ENCODE measurements at regions not wholly inside any gene's neighbourhood (a gene's known extent, or its start where the extent isn't known, plus 50 kb on each side); places are given as distances from the start of the nearest gene placed in this dataset.

DNA sequence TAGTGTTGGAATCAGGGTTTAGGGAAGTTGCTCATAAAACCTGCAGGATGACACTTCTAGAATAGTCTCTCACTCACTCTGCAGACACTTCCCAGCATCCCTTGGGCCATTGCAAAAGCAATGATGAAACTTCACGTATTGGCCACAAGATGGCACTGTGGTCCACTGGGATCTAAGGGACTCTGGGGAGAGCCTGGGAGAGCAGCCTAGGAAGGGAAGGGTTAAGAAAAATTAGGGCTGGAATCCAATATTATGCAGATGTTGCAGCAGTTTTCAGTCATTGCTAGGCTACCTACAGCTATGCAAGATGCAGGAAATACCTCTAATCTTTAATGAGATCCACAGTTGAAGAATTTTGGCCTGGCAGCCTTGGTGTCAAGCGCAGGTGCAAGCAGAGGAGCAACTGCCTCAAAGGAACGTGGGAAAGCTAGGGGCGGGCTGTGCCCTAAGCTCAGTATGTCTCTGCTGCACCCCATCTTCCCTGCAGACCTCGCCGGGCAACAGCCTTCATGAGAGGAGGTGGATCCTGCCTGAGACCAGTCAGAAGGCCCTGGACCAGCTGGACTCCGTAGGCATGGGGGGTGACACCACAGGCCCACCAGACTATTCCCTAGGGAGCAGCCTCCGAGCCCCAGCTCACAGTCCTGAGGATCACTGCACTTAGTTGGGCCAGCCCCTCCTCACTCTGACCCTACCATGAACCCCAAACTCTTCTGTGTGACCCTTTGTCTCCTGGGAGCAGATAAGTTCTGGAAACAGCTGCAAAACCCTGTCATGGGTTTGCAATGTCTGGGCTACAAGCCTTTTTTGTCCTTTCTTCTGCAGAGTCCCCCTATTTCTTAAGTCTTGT, 127.9 kb upstream of the PRSS58 start:
- DNase-seq = no peak

DNA sequence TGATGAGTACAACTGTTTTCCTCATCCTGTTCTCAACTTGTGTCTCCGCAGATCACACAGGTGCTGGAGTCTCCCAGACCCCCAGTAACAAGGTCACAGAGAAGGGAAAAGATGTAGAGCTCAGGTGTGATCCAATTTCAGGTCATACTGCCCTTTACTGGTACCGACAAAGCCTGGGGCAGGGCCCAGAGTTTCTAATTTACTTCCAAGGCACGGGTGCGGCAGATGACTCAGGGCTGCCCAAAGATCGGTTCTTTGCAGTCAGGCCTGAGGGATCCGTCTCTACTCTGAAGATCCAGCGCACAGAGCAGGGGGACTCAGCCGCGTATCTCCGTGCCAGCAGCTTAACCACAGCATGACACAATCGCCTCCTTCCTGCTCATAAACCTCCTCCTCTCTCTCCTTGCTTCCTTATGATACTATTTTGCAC, 126.7 kb upstream of the PRSS58 start:
- DNase-seq = no peak

DNA sequence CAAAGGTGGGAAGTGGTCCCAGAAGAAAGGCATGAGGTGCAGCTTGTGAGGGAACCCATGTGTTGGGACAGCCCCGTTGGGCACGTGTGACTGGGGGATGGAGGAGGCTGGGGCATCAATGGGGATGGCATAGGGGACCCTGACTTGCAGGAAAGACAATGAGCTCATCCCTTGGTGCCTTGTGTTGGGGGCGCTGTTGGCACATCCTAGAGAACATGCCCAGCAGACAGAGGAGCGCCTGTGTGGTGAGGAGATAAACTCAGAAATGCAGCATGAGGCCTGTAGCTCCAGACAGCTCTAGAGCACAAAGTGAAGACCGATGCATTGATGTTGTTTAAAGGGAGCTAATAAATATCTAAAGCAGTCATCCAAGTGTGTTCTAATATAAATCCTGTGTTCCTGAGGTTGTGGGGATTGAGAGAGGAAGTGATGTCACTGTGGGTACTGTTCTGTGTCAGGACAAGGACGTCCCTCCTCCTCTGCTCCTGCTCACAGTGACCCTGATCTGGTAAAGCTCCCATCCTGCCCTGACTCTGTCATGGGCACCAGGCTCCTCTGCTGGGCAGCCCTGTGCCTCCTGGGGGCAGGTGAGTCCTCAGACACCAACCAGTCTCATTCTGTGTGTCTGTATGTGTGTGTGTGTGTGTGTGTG, 126.1 kb upstream of the PRSS58 start:
- DNase-seq = no peak

DNA sequence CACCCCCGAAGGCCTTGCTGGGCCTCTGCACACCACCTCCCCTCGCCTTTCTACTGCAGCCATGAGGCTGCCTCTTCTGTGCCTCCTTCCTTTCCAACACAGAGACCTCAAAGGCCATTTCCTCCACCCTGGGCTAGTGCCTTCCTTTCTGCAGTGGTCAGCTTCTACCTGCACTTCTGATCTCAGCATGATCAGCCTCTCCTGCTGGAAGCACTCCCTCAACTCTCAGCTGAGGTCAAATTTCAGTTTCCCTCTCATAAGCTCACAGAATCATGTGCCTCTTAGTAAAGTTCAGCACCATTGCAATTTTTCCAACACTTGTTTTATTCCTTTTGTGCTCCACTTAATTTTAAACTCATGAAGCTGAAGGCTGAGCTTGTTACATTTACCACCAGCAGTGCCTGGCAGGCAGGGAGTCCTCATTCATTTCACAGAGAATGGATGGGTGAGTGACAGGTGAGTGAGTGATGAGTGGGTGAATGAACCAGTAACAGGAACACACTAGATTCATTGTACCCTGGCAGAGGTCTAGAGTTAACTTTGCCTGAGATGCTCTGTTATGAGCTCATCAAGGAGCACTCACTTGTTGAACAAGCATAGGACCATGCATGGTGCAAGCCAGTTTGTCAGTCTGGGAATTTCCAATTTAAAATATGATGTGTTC, 124.0 kb upstream of the PRSS58 start:
- no peak for DNase-seq

DNA sequence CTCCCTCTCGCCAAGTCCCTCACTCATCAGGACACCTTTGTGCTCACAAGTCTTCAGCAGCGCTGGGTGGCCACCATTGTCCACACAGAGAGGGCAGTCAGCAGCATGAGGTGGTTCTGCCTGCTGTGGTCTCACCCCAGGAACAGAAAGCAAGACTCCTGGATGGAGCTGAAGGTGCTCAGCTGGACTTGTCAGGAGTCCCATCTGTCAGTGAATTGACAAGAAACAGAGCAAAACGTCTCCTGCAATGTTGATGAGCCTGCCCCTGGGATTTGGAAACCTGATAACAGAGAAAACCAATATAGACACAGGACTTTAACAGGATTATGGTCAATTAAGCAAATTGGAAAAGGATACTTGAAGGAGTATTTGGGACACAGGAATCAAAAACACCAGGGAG, 122.2 kb upstream of the PRSS58 start:
- DNase-seq = no peak

DNA sequence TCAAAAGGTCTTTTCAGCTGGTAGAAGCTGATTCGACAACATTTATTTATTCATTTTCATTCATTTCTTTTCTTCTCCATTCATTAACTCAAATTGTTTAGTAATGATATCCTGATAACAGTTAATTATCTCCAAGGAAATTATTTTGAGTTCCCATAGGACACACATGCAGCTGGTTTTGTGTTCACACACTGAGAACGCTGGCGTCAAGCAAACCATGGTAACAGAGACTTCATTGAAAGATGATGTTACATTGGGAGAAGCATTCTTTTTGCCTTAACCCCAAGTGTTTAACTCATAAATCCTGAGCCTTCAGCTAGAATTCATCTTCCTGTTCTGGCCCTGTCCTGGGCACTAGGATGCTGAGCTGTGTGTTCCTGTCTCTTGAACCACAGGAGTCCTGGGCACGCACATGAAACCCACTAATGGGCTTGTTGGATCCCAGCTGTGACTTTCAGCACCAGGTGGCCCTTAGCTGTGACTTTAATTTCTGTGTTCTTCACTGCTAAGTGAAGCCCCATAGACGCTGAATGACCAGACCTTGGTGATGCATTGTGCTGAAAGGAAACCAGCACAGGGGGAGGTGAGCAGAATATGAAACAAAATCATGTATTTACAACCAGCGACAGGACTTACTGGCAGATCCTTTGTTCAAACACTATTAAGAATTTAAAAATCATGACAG, 121.5 kb upstream of the PRSS58 start:
- DNase-seq = no peak

DNA sequence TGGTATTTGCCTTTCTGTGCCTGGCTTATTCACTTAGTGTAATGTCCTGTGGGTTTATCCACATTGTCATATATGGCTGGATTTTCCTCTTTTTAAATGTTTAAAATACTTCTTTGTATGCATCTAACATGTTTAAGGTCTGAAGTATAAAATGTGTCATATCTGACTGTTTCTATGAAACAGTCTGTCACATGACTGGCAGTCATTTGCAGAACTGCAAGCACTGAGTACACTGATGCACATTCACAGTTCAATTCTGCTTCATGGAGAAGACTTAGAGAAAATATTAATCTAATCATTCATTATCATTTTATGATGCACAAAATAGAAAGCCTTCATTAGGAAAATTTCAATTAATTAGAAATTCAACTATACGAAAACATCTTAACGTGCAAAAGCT, 119.7 kb upstream of the PRSS58 start:
- DNase-seq = no peak

DNA sequence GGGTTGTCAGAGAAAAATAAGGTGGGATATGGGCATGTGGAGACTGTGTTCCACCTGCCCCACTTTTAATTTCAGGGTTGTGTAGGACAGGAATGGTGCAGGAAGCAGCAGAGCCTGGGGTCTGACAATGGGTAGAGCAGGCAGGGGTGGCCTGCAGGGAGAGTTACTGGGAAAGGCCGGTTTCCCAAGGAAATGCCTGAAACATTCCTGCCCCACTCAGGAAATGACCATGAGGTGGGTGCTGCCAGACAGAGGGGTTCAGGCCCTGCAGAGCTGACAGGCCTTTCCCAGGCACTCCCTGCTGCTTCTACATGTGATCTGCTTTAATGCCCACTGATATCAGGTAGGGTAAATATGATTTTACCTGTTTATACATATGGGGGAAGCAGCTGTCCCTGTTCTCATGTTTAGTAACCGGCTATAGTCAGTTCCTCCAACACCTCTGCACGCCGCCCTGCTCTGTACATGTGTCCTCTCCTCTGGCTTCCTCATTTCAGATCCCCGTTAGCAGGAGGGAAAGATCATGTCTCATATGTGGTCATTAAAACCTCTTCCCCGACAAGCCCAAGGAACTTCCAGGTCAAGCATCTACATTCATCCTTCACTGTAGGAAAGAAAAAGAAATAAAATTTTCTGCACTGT, 118.6 kb upstream of the PRSS58 start:
- DNase-seq = no peak

DNA sequence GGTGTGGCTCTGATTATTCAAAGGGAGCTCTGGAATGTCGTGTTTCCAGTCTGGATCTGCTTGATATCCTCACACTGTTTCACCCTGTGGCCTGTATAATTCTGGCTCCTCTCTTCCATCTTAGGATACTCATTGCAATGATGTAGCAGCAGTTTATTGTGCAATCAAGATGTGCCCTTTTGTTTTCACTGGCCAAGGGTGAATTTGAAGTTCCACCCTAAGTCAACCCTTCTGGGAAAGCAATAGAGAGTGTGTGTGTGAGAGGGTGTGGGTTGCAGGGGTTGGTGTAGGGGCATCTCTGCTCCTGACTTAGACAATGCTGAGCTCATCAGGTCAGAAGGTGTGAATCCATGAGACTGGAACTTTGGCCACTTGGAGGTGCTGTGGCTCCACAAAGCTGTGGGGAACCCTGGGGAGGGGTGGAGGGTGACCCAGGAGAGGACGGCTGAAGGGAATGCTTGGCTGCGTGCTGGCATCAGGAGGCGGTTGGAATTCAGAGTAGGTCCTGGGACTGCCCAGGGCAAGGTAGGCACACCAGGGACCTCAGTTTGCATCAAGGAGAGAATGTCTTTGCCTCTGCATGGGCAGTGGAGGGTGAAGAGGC, 118.0 kb upstream of the PRSS58 start:
- no peak for DNase-seq

DNA sequence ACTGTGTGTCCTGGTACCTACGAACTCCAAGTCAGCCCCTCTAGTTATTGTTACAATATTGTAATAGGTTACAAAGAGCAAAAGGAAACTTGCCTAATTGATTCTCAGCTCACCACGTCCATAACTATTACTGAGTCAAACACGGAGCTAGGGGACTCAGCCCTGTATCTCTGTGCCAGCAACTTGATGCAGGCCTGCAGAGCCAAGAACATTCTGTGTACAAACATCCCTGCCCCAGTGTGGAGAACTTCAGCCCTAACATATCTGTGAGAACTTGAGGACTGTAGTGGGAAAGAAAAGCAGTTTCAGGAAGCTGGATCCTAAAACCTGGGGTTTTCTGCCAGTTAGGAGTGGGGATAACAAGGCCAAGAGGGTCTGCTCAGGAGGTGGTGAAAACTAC, 114.9 kb upstream of the PRSS58 start:
- no peak for DNase-seq

DNA sequence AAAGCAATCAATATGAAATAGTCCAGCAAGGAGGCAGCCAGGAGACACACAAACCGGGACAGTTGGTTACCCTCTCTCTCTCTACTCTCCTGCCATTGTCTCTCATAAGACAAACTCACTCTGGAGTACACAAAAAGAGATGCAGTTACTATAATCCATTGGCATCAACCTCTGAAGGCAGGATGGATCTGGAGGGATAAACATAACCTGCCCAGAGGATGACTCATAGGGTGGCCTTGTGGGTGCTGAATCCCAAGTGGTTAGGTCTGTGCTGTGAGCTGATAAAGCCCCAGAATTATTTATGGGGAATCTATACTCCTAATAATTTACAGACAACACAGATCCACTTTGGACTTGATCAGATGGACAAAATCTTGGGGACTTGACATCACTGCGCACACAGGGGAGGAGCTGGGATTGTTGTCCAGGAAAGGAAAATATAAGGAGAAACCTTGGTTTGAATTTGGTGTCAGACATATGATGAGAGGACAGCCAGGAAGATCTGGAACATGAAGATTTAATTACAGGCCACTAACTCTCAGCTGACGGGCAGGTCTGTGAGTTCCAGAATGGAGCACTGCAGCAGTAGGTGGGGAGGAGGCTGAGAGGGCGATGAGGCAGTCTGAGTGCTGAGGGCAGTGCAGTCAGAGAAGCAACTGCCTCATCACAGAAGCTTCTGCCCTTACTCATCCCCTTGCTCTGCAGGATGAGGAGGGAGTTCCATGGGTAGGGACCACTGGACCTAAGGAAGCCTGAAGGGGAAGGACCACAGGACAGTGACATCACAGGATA, 113.9 kb upstream of the PRSS58 start:
- no peak for DNase-seq

DNA sequence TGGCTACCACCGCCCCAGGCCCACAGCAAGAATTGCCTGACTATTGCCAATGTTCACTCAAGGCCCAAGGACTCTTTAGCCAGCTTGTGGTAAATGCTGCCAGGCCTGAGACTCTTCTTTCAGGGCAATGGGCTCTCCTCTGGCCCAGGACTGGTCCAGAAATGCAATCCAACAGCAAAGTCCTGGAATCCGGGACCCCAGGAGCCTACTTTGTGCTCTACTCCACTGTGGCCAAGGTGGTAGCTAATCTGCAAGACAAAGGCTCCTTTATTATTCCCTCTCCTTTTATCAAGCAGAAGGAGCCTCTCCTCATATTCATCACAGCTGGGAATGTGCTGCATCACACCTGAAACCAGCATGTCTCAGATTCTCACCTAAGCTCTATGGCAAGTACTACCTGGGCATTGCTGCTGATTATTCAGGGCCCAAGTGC, 107.6 kb upstream of the PRSS58 start:
- no peak for DNase-seq

DNA sequence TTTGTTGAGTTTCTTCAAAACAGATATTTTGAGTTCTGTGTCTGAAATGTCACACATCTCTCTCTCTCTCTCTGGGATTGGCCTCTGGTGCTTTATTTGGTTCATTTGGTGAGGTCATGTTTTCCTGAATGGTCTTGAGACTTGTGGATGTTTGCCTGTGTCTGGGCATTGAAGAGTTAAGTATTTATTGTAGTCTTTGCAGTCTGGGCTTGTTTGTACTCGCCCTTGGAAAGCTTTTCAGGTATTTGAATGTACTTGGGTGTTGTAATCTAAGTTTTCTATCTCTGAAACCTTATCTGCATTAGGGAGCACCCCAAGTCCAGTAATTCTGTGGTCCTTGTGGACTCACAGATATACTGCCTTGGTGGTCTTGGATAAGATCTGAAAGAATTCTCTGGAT, 106.7 kb upstream of the PRSS58 start:
- no peak for DNase-seq

DNA sequence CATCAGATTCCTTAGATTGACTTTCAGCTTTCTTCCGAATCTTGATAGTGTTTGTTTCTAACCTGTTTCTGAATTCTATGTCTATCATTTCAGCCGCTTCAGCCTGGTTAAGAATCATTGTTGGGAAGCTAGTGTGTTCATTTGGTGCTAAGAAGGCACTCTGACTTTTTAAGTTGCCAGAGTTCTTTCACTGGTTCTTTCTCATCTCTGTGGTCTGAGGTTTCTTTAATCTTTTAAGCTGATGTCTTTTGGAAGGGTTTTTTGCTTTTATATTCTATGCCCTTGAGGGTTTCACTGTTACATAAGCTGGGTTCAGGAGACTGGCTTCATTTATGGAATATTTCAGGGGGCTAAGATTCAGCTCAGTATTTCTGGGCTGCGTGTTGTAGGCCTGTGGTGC, 104.5 kb upstream of the PRSS58 start:
- no peak for DNase-seq

DNA sequence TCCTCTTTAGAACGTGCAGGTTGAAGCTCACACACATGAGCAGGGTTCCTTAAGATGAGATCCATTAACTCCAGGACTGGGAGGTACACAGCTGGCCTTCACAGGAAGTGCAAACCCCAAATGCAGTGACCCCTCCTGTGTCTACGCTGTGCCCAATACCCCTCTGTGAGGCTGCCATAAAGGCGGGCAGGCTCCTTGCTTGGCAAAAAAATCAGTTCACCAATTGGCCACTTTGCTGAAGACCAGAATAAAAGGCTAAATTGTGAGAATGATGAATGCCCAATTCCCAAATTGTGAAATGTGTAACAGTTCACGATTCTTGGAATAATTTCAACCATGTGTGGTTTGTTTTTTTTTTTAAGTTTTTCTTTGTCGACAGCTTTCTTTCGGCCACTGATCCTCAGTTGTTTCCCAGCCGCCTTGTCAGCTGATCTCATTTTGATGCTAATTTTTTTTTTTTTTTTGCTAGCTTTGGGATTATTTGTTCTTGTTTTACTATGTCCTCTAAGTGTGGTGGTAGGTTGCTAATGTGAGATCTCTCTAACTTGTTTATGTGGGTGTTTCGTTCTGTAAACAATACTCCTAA, 101.9 kb upstream of the PRSS58 start:
- no peak for DNase-seq

DNA sequence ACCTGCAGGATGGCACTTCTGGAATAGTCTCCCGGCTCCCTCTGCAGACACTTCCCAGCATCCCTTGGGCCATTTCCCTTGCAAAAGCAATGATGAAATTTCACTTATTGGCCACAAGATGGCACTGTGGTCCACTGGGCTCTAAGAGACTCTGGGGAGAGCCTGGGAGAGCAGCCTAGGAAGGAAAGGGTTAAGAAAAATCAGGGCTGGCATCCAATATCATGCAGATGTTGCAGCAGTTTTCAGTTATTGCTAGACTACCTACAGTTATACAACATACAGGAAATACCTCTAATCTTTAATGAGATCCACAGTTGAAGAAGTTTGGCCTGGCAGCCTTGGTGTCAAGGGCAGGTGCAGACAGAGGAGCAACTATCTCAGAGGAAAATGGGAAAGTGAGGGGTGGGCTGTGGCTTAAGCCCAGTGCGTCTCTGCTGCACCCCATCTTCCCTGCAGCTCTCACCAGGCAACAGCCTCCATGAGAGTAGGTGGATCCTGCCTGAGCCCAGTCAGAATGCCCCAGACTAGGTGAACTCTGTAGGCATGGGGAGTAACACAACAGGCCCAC, 100.2 kb upstream of the PRSS58 start:
- DNase-seq = peak; percentile 13

DNA sequence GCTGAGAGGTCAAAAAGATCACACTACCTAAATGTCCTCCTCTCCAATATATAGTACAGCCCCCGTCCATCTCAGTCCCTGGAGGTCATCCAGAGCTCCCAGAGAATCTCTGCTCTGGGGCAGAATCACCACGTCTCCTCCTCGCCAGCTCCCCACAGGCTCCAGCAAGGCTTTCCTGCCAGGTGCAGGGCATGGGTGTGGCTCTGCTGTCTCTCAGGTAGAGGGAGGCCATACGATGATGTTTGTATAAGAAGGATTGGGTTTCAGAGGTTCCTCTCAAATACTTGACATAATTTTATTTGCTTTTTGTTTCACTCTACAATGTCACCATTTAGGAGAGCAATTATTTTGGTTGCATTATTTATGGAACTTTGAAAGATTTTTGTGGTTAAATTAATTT, 98.3 kb upstream of the PRSS58 start:
- no peak for DNase-seq

DNA sequence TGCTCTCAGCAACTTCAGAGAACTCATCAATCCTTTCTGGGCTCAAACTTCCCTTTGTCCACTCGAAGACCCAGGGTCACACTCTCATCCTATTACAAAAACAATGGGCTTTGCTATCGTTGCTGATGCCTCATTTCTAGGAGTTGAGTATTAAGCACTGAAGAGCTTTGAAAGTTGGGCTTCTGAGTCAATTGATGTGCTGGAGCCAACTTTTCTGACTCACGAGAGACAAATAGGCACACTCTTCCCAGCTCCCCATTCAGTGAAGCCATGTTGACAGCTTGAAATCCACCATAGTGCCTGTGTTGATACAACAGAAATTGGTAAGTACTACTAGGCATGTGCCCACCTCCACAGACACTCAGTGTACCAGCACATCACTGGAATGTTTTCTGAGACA, 97.5 kb upstream of the PRSS58 start:
- DNase-seq = no peak

DNA sequence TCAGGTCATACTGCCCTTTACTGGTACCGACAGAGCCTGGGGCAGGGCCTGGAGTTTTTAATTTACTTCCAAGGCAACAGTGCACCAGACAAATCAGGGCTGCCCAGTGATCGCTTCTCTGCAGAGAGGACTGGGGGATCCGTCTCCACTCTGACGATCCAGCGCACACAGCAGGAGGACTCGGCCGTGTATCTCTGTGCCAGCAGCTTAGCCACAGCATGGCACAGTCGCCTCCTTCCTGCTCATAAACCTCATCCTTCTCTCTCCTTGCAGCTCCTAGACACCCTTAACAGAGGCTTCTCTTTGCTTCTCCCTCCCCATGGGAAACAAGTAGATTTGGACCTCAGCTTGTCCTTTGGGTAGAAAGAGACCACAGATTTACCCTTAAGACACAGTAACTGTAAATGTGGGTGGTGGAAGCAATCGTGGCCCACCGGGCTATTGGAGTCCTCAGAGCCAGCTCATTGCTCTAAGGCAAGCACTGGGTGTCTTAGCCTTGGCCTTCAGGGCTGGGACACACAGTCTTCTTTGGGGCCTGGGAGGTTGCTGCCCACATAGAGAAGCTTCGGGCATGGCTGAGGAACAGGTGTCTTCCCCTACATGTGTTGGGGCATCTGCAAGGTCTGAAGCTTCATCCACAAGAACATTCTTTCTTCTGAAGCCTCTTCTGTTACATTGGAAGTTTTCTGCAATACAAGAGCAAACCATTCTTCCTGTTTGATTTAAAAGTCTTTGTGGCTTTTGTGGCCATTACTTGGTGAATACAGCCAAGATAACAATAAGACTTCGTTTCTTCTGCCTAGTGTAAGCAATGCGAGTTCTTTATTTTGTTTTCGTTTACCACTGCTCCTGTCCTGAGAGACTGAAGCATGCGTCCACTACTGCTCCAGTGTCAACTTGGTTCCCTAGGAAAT, 95.5 kb upstream of the PRSS58 start:
- no peak for DNase-seq

DNA sequence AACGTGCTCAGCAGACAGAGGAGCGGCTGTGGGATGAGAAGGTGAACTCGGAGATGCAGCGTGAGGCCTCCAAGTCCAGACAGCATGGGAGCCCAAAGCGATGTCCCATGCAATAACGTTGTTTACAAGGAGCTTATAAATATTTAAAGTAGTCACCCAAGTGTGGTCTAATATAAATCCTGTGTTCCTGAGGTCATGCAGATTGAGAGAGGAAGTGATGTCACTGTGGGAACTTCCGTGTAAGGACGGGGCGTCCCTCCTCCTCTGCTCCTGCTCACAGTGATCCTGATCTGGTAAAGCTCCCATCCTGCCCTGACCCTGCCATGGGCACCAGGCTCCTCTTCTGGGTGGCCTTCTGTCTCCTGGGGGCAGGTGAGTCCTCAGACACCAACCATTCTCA, 94.7 kb upstream of the PRSS58 start:
- DNase-seq = no peak
